SK-N-SH (cell line): ENCODE measurements at regions not wholly inside any gene's neighbourhood (a gene's known extent, or its start where the extent isn't known, plus 50 kb on each side); places are given as distances from the start of the nearest gene placed in this dataset.

Experiments
- CTCF ChIA-PET: fragments of 300-600, 350-600 bp; formaldehyde crosslinking; extraction: SDS; loops from one replicate; lab custom pipeline; 2021; lab: Yijun Ruan, JAX
- POLR2A ChIA-PET: fragments of 350-600 bp; sonication (Branson Sonifier 250); formaldehyde crosslinking; extraction: SDS; loops from one replicate; lab custom pipeline; 2020; ENCODE audit warnings: antibody characterized with exemption, inconsistent platforms; lab: Yijun Ruan, JAX
- DNase-seq: peaks from one replicate; pipeline ENCODE4 v3.0.0; 2012
- H2AFZ ChIP-seq: fragments of 200-600 bp; sonication (generic); 2 replicates; pipeline ENCODE4 v1.8.1; 2016; ENCODE audit warnings: antibody characterized with exemption, mild to moderate bottlenecking, low read depth
- H3F3A ChIP-seq: fragments of 200-600 bp; sonication (generic); replicated peaks from 2 replicates; pipeline ENCODE3; 2016; ENCODE audit warnings: antibody characterized with exemption, mild to moderate bottlenecking; ENCODE audit not compliant: insufficient read depth
- H3K27ac ChIP-seq, 2 experiments: fragments of 200-500 bp in 1 of 2; fragments of 200-600 bp in 1 of 2; sonication (Bioruptor generic) in 1 of 2; sonication (generic), shearing (Covaris generic) in 1 of 2; 2 replicates each; pipeline versions ENCODE4 v1.5.1 to v1.6.1; 2014 to 2016; ENCODE audit warnings: low read depth in 2 of 2, inconsistent platforms in 1 of 2, low read length in 1 of 2, mild to moderate bottlenecking in 1 of 2, mixed read lengths in 1 of 2
- H3K27me3 ChIP-seq: fragments of 200-600 bp; sonication (generic), shearing (Covaris generic); 2 replicates; pipeline ENCODE4 v1.6.1; 2016; ENCODE audit warnings: mixed run types; ENCODE audit not compliant: insufficient read depth
- H3K36me3 ChIP-seq, 2 experiments: fragments of 200-500 bp in 1 of 2; fragments of 200-600 bp in 1 of 2; sonication (Bioruptor generic) in 1 of 2; sonication (generic) in 1 of 2; replicated peaks in 1 of 2; 2 replicates each; pipeline versions ENCODE3 to v1.5.1; 2014 to 2016; ENCODE audit warnings: low read length in 1 of 2, mild to moderate bottlenecking in 1 of 2; ENCODE audit not compliant: insufficient read depth in 2 of 2, control insufficient read depth in 1 of 2
- H3K4me1 ChIP-seq, 2 experiments: fragments of 200-500 bp in 1 of 2; fragments of 200-600 bp in 1 of 2; sonication (Bioruptor generic) in 1 of 2; sonication (generic), shearing (Covaris generic) in 1 of 2; 2 replicates each; pipeline versions ENCODE4 v1.5.1 to v1.6.1; 2014 to 2016; ENCODE audit warnings: low read depth in 1 of 2, low read length in 1 of 2, mixed run types in 1 of 2; ENCODE audit not compliant: insufficient read depth in 2 of 2, control insufficient read depth in 1 of 2
- H3K4me2 ChIP-seq: fragments of 200-600 bp; sonication (generic), shearing (Covaris generic); 2 replicates; pipeline ENCODE4 v1.6.1; 2017; ENCODE audit warnings: mixed run types
- H3K4me3 ChIP-seq, 2 experiments: fragments of 200-500 bp in 1 of 2; fragments of 200-600 bp in 1 of 2; sonication (Bioruptor generic) in 1 of 2; sonication (generic), shearing (Covaris generic) in 1 of 2; 2 replicates each; pipeline versions ENCODE4 v1.5.1 to v1.8.1; 2014 to 2016; ENCODE audit warnings: low read depth in 2 of 2, inconsistent platforms in 1 of 2, low read length in 1 of 2, mild to moderate bottlenecking in 1 of 2, mixed read lengths in 1 of 2, moderate library complexity in 1 of 2
- H3K79me2 ChIP-seq: fragments of 200-600 bp; sonication (generic); 2 replicates; pipeline ENCODE4 v1.8.1; 2017; ENCODE audit warnings: mild to moderate bottlenecking; ENCODE audit not compliant: insufficient read depth
- H3K9ac ChIP-seq: fragments of 200-600 bp; sonication (generic); 2 replicates; pipeline ENCODE4 v1.6.1; 2017; ENCODE audit warnings: mixed run types
- H3K9me2 ChIP-seq: fragments of 200-600 bp; sonication (generic); 2 replicates; pipeline ENCODE4 v1.6.1; 2017; ENCODE audit warnings: mixed run types
- H3K9me3 ChIP-seq: fragments of 200-600 bp; sonication (generic); 2 replicates; pipeline ENCODE4 v1.6.1; 2017; ENCODE audit warnings: mixed run types, mild to moderate bottlenecking, moderate library complexity
- H4K20me1 ChIP-seq: fragments of 200-600 bp; sonication (generic); 2 replicates; pipeline ENCODE4 v1.6.1; 2017; ENCODE audit warnings: mild to moderate bottlenecking, mixed run types; ENCODE audit not compliant: insufficient read depth
- ELF1 ChIP-seq: IDR thresholded peaks from 2 replicates; pipeline ENCODE4 v1.4.0; 2012
- FOSL2 ChIP-seq: IDR thresholded peaks from 2 replicates; pipeline ENCODE4 v1.4.0; 2012; ENCODE audit warnings: low read depth, mild to moderate bottlenecking, moderate library complexity, borderline replicate concordance
- GABPA ChIP-seq: IDR thresholded peaks from 2 replicates; pipeline ENCODE4 v1.4.0; 2012; ENCODE audit warnings: low read depth, mild to moderate bottlenecking
- JUND ChIP-seq: IDR thresholded peaks from 2 replicates; pipeline ENCODE4 v1.4.0; 2012
- MAX ChIP-seq: IDR thresholded peaks from 2 replicates; pipeline ENCODE4 v1.4.0; 2012; ENCODE audit warnings: low read depth
- MEF2A ChIP-seq: IDR thresholded peaks from 2 replicates; pipeline ENCODE4 v1.4.0; 2012; ENCODE audit warnings: low read depth, borderline replicate concordance
- MXI1 ChIP-seq: IDR thresholded peaks from 2 replicates; pipeline ENCODE4 v1.6.1; 2012; ENCODE audit warnings: mild to moderate bottlenecking, low read depth, low read length, improper control_type of control experiment
- NFIC ChIP-seq: IDR thresholded peaks from 2 replicates; pipeline ENCODE4 v1.4.0; 2012; ENCODE audit warnings: borderline replicate concordance
- NRF1 ChIP-seq: IDR thresholded peaks from 2 replicates; pipeline ENCODE4 v1.6.1; 2012; ENCODE audit warnings: low read depth, mild to moderate bottlenecking, low read length
- PBX3 ChIP-seq: IDR thresholded peaks from 2 replicates; pipeline ENCODE4; 2012
- RAD21 ChIP-seq: IDR thresholded peaks from 2 replicates; pipeline ENCODE4 v1.6.1; 2012; ENCODE audit warnings: mild to moderate bottlenecking, low read length
- RCOR1 ChIP-seq: fragments of 150-350 bp; IDR thresholded peaks from 2 replicates; pipeline ENCODE4 v1.6.1; 2017; ENCODE audit warnings: antibody characterized with exemption, low read length
- RXRA ChIP-seq: IDR thresholded peaks from 2 replicates; pipeline ENCODE4 v1.4.0; 2012; ENCODE audit warnings: low read depth, mild to moderate bottlenecking, borderline replicate concordance
- SIN3A ChIP-seq: IDR thresholded peaks from 2 replicates; pipeline ENCODE4 v1.6.1; 2012; ENCODE audit warnings: low read depth, mild to moderate bottlenecking, low read length, moderate library complexity, borderline replicate concordance
- SMC3 ChIP-seq: IDR thresholded peaks from 2 replicates; pipeline ENCODE4 v1.6.1; 2012; ENCODE audit warnings: low read depth, low read length, improper control_type of control experiment
- TAF1 ChIP-seq: IDR thresholded peaks from 2 replicates; pipeline ENCODE4 v1.6.1; 2012; ENCODE audit warnings: low read depth, mild to moderate bottlenecking, low read length, moderate library complexity, borderline replicate concordance
- TCF12 ChIP-seq: IDR thresholded peaks from 2 replicates; pipeline ENCODE4 v1.4.0; 2012
- TEAD4 ChIP-seq: IDR thresholded peaks from 2 replicates; pipeline ENCODE4 v1.4.0; 2012; ENCODE audit warnings: mild to moderate bottlenecking, borderline replicate concordance; ENCODE audit not compliant: insufficient read depth
- USF1 ChIP-seq: IDR thresholded peaks from 2 replicates; pipeline ENCODE4 v1.4.0; 2012; ENCODE audit warnings: low read depth, borderline replicate concordance
- USF2 ChIP-seq: fragments of 150-350 bp; IDR thresholded peaks from 2 replicates; pipeline ENCODE4 v1.6.1; 2017; ENCODE audit warnings: antibody characterized with exemption, low read length, low read depth, borderline replicate concordance
- ZBTB33 ChIP-seq: IDR thresholded peaks from 2 replicates; pipeline ENCODE4 v1.4.0; 2012; ENCODE audit warnings: low read depth, borderline replicate concordance
- WGBS: methylation state at CpG from one replicate; pipeline ENCODE4 v1.1.6; 2017; ENCODE audit warnings: low lambda C conversion rate; 5-methylcytosine and 5-hydroxymethylcytosine counted together

- WGBS = 36% methylated on average over 2 of the region's 2 CpGs
- Histone ChIP-seq H3K4me3 (no peak overlapping the region), H3K9me2 (no peaks in the 10 kb centered on the region), H2AFZ (no peak overlapping the region), H3F3A (no peaks in the 10 kb centered on the region), H3K9ac (no peak overlapping the region), H3K79me2 (no peaks in the 10 kb centered on the region), H3K9me3 (no peaks in the 10 kb centered on the region), H3K4me2 (no peak overlapping the region), H3K27ac (no peak overlapping the region), H4K20me1 (no peaks in the 10 kb centered on the region), H3K4me1 (peaks cover 0 to 3% of the 10 kb centered on the region in 2 experiments; a peak in 2 of 4 replicates), H3K36me3 (no peaks in the 10 kb centered on the region), H3K27me3 (peaks cover 13% of the 10 kb centered on the region; the same call in 1 of the 2 replicates)
- TF ChIP-seq NRF1 = no peak
- no peak for TF ChIP-seq SIN3A
- no peak for TF ChIP-seq NFIC
- no peak for TF ChIP-seq JUND
- TF ChIP-seq SMC3 = no peak
- TF ChIP-seq RAD21 = no peak
- DNase-seq = no peak
- ChIA-PET POLR2A (no interaction called here), CTCF (interaction anchor here (1.0 kb wide), 1 partner anchor 15 kb away, joined by 3 read pairs; no protein-coding TSS in a partner anchor)
Measured at GRCh38 chr1:112320058-112320457, 76.0 kb upstream of the CTTNBP2NL start.

GRCh38 chr1:112322018-112322417 is 74.0 kb upstream of the CTTNBP2NL start:
- no peak for DNase-seq
- H3F3A ChIP-seq = no peaks in the 10 kb centered on the region
- TF ChIP-seq TCF12 (no peak), NRF1 (no peak), NFIC (no peak), USF2 (no peak), PBX3 (no peak), TEAD4 (no peak), SIN3A (no peak), TAF1 (no peak), ZBTB33 (no peak), GABPA (no peak), MXI1 (no peak), FOSL2 (no peak), MEF2A (no peak), JUND (no peak), ELF1 (no peak), USF1 (no peak), RCOR1 (no peak), RXRA (no peak), SMC3 (no peak), MAX (no peak)
- H3K4me2 ChIP-seq = no peak overlapping the region
- no peak overlapping the region for H3K27ac ChIP-seq
- no peaks in the 10 kb centered on the region for H3K9me2 ChIP-seq
- CTCF ChIA-PET = interaction anchor here (0.9 to 1.2 kb wide), 5 partner anchors 15 to 48 kb away, joined by 3 to 6 read pairs (median 3); no protein-coding TSS in a partner anchor
- 41% methylated on average over 7 of the region's 7 CpGs for WGBS
- no peak overlapping the region for H2AFZ ChIP-seq
- peaks cover 0 to 3% of the 10 kb centered on the region in 2 experiments; a peak in 2 of 4 replicates for H3K4me1 ChIP-seq
- H3K79me2 ChIP-seq = no peaks in the 10 kb centered on the region
- H4K20me1 ChIP-seq = no peaks in the 10 kb centered on the region
- no peaks in the 10 kb centered on the region for H3K9me3 ChIP-seq
- POLR2A ChIA-PET = no interaction called here
- no peak overlapping the region for H3K4me3 ChIP-seq
- H3K27me3 ChIP-seq = peaks cover 14% of the 10 kb centered on the region; the same call in 1 of the 2 replicates
- H3K9ac ChIP-seq = no peak overlapping the region
- H3K36me3 ChIP-seq = no peaks in the 10 kb centered on the region
